CD4-positive, alpha-beta T cell treated with Interleukin-12 subunit alpha and Interleukin-12 subunit beta, for 1 hour (primary cell): ENCODE measurements at regions not wholly inside any gene's neighbourhood (a gene's known extent, or its start where the extent isn't known, plus 50 kb on each side); places are given as distances from the start of the nearest gene placed in this dataset.

Source experiments
- DNase-seq: peaks from one replicate; pipeline ENCODE4 v3.0.0-alpha.2; 2020

GRCh38 chr2:134153294-134153880, 100.5 kb upstream of the MGAT5 start:
- DNase-seq, result no peak

- DNase-seq, result no peak
These were observed 99.6 kb upstream of the MGAT5 start for GRCh38 chr2:134154246-134154645.

- no peak for DNase-seq
These were observed 98.7 kb upstream of the MGAT5 start for GRCh38 chr2:134155134-134155533.

- no peak for DNase-seq
These were observed 95.6 kb upstream of the MGAT5 start for GRCh38 chr2:134158295-134158694.

GRCh38 chr2:134161170-134161547, 92.7 kb upstream of the MGAT5 start:
- no peak for DNase-seq

GRCh38 chr2:134163336-134163735, 90.5 kb upstream of the MGAT5 start:
- no peak for DNase-seq

GRCh38 chr2:134164306-134164705, 89.6 kb upstream of the MGAT5 start:
- DNase-seq, result no peak

GRCh38 chr2:134167015-134167414, 86.9 kb upstream of the MGAT5 start:
- no peak for DNase-seq

GRCh38 chr2:134169788-134170187, 84.1 kb upstream of the MGAT5 start:
- no peak for DNase-seq

- DNase-seq, result no peak
These were observed 83.6 kb upstream of the MGAT5 start for GRCh38 chr2:134170294-134170693.

GRCh38 chr2:134170700-134171099, 83.2 kb upstream of the MGAT5 start:
- DNase-seq, result no peak

- no peak for DNase-seq
These were observed 80.4 kb upstream of the MGAT5 start for GRCh38 chr2:134173338-134174016.

GRCh38 chr2:134174711-134175110, 79.2 kb upstream of the MGAT5 start:
- DNase-seq, result no peak

- DNase-seq, result no peak
These were observed 78.0 kb upstream of the MGAT5 start for GRCh38 chr2:134175834-134176233.

GRCh38 chr2:134177351-134177931, 76.4 kb upstream of the MGAT5 start:
- DNase-seq, result no peak

GRCh38 chr2:134178138-134178877, 75.6 kb upstream of the MGAT5 start:
- peak; percentile 16 for DNase-seq

- peak; percentile 75 for DNase-seq
These were observed 72.7 kb upstream of the MGAT5 start for GRCh38 chr2:134181219-134181618.

- no peak for DNase-seq
These were observed 70.2 kb upstream of the MGAT5 start for GRCh38 chr2:134183679-134184078.

- DNase-seq, result no peak
These were observed 68.2 kb upstream of the MGAT5 start for GRCh38 chr2:134185639-134186038.

- DNase-seq, result no peak
These were observed 64.7 kb upstream of the MGAT5 start for GRCh38 chr2:134189009-134189720.

- DNase-seq, result no peak
These were observed 63.6 kb upstream of the MGAT5 start for GRCh38 chr2:134190062-134190806.

- DNase-seq, result no peak
These were observed 63.1 kb upstream of the MGAT5 start for GRCh38 chr2:134190807-134191203.

- DNase-seq, result no peak
These were observed 62.0 kb upstream of the MGAT5 start for GRCh38 chr2:134191835-134192234.
